ENCODE measurements at regions not wholly inside any gene's neighbourhood (a gene's known extent, or its start where the extent isn't known, plus 50 kb on each side); places are given as distances from the start of the nearest gene placed in this dataset.

DNA sequence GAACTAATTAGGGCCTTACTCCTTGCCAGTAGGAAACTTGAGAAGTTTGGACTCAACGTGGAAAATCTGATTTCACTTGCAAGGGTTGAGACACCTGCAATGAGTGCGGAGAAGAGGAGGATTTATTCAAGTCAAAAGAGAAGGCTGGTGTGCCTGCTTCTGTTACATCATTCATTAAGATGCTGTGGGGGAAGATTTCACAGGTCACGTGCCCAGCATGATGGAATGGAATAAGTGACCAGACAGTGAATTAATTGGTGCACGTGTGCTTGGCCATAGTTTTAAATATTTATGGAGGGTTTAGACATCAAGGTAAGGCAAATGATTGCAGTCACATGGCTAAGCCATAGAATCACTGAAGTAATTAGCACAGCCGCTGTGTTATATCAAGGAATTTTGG, 155.0 kb downstream of the C7orf25 start:
- H3K36me3 ChIP-seq (ENCODE audit: control insufficient read depth, insufficient read depth, low read length): no peaks in the 10 kb centered on the region
- no peaks in the 10 kb centered on the region for H3K27me3 ChIP-seq (ENCODE audit: control insufficient read depth, insufficient read depth, low read length)
- H3K9ac ChIP-seq (ENCODE audit: low read depth, low read length): no peak overlapping the region
- no peaks in the 10 kb centered on the region for H3K9me3 ChIP-seq (ENCODE audit: control insufficient read depth, insufficient read depth, low read length)
- H3K4me3 ChIP-seq (ENCODE audit: low read depth, low read length): no peak overlapping the region
- H3K4me1 ChIP-seq (ENCODE audit: control insufficient read depth, insufficient read depth, low read length): peaks cover 4% of the 10 kb centered on the region

DNA sequence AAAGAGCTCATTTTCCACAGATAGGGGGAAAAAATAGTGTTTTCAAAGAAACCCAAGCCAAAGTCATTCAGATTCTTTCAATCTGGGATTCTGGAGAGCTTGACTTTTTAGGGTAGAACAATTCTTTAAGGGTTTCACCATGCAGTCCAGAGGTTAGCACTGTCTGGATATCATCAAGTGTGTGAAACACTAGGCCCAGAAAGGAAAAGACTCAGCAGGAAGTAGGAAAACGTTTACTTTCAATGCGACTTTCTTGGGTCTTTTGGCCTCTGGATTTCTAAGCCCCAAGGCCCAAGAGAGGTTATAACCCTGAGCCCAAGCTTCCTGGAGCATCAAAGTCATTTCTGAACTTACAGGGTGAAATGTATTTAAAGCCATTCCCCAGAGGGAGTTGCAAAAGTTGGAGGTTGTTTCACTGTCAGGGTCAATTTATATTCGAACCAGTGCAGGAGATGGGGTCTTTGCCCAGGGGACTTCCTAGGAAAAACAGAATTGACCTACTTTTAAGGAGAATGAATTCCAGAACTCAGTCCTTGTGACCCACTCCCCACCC, 158.0 kb downstream of the C7orf25 start:
- Histone ChIP-seq H3K36me3 (ENCODE audit: control insufficient read depth, insufficient read depth, low read length) (no peaks in the 10 kb centered on the region), H3K9me3 (ENCODE audit: control insufficient read depth, insufficient read depth, low read length) (no peaks in the 10 kb centered on the region), H3K9ac (ENCODE audit: low read depth, low read length) (no peak overlapping the region), H3K27me3 (ENCODE audit: control insufficient read depth, insufficient read depth, low read length) (no peaks in the 10 kb centered on the region), H3K4me3 (ENCODE audit: low read depth, low read length) (no peak overlapping the region), H3K4me1 (ENCODE audit: control insufficient read depth, insufficient read depth, low read length) (peaks cover 4% of the 10 kb centered on the region)

DNA sequence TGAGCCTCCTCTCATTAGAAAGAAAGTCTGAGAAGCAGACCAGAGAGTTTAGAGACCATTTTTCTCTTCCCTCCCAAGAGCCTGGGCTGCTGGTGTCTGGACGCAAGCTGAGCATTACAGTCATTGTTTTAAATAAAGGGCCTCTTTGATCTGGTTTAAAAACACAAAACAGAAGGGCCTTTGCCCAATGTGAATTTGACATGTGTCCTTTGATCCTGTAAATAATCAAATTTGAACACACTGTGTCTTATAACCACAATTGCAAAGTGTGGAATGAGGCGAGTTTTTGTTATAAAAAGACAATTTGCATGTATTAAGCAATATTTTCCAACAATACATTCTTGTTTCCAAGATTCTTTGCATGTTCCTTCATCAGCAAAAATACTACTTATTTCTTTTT, 158.5 kb downstream of the C7orf25 start:
- Histone ChIP-seq H3K9me3 (ENCODE audit: control insufficient read depth, insufficient read depth, low read length) (no peaks in the 10 kb centered on the region), H3K4me3 (ENCODE audit: low read depth, low read length) (no peak overlapping the region), H3K36me3 (ENCODE audit: control insufficient read depth, insufficient read depth, low read length) (no peaks in the 10 kb centered on the region), H3K9ac (ENCODE audit: low read depth, low read length) (no peak overlapping the region), H3K4me1 (ENCODE audit: control insufficient read depth, insufficient read depth, low read length) (peaks cover 4% of the 10 kb centered on the region), H3K27me3 (ENCODE audit: control insufficient read depth, insufficient read depth, low read length) (no peaks in the 10 kb centered on the region)

DNA sequence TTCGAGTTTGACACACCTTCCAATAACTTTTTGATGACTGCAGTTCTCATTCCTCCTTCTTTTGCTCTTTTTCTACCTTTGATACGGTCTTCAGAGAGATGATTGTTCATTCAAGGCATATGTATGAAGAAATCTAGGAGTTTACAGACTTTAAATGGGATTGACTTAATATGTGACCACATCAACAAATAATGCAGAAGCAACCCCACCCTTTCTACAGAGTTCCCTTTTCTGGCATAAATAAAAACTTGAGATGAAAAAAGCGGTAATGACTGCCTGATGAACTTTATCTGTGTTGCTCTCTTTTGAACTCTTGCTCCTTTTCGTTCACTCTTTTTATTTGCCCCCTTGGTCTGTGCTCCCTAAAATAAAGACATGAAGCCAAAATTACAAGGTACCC, 161.7 kb downstream of the C7orf25 start:
- Histone ChIP-seq H3K36me3 (ENCODE audit: control insufficient read depth, insufficient read depth, low read length) (no peaks in the 10 kb centered on the region), H3K4me1 (ENCODE audit: control insufficient read depth, insufficient read depth, low read length) (peaks cover 4% of the 10 kb centered on the region), H3K27me3 (ENCODE audit: control insufficient read depth, insufficient read depth, low read length) (no peaks in the 10 kb centered on the region), H3K9ac (ENCODE audit: low read depth, low read length) (no peak overlapping the region), H3K4me3 (ENCODE audit: low read depth, low read length) (no peak overlapping the region), H3K9me3 (ENCODE audit: control insufficient read depth, insufficient read depth, low read length) (no peaks in the 10 kb centered on the region)

DNA sequence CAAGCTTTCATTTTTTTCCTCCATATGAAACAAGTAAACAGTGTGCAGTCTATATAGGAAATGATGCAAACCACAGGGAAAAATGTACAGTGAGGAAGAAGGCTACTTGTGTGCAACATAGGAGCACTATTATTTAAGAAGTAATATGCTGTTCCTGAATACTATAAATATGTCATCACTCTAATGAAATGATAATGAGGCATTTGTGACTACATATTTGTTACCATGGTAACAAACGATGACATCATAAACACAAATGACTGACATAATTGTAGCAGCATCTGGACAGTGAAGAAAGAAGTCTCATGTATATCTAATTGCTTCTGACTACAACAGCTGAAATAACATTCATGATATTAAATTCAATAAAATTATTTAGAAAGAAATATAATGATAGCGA, 164.8 kb downstream of the C7orf25 start:
- Histone ChIP-seq H3K4me1 (ENCODE audit: control insufficient read depth, insufficient read depth, low read length) (no peaks in the 10 kb centered on the region), H3K9me3 (ENCODE audit: control insufficient read depth, insufficient read depth, low read length) (no peaks in the 10 kb centered on the region), H3K27me3 (ENCODE audit: control insufficient read depth, insufficient read depth, low read length) (no peaks in the 10 kb centered on the region), H3K4me3 (ENCODE audit: low read depth, low read length) (no peak overlapping the region), H3K9ac (ENCODE audit: low read depth, low read length) (no peak overlapping the region), H3K36me3 (ENCODE audit: control insufficient read depth, insufficient read depth, low read length) (no peaks in the 10 kb centered on the region)

DNA sequence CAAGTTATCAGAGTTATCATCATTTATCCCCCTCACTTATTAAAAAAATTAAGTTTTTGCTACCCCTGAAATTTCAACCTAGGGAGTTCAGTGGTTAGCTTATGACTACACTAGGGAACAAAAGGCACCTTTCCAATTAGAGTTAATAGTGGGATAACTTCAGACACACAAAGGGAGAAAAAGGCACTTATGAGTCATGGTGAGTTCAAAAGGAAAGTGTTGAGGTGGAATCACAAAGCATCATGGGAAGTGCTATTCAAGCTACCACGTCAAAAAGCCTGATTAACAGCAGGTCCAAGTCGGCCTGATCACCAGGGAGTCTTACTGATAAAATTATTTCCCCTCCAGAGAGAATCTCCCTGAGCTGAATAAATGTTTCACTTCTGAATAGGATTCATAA, 165.7 kb downstream of the C7orf25 start:
- Histone ChIP-seq H3K4me1 (ENCODE audit: control insufficient read depth, insufficient read depth, low read length) (no peaks in the 10 kb centered on the region), H3K27me3 (ENCODE audit: control insufficient read depth, insufficient read depth, low read length) (no peaks in the 10 kb centered on the region), H3K4me3 (ENCODE audit: low read depth, low read length) (no peak overlapping the region), H3K36me3 (ENCODE audit: control insufficient read depth, insufficient read depth, low read length) (no peaks in the 10 kb centered on the region), H3K9me3 (ENCODE audit: control insufficient read depth, insufficient read depth, low read length) (no peaks in the 10 kb centered on the region), H3K9ac (ENCODE audit: low read depth, low read length) (no peak overlapping the region)

DNA sequence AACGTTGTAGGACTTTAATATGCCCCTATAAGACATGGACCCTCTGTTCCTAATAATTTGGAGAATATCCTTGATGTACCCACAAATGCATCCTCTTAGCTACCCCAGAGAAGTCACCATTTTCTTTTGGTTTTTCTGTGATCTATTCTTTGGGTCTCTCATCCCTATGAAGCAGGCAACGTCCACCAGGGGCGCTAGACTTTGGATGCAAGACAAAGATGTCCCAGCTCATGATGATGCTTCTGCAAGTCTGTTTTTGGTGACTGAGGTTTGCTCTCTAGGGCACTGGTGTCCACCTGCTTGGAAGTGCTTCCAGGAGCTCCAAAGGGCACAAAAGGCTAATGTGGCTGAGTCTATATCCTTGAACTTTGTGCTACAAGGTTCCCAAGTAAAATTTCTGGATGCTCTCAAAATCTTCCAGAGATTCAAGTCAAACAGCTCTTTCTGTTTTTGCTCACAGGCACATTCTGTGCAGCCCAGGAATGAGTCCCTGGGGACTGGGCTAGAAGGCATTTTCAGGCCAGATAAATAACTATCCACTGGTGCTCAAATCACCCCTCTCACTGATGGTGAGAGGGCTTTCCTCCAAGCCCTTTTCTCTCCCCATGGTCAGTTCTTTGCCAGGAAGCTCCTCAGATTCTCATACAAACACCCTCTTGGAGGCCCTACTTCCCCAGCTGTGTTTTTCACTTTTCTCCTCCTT, 166.4 kb downstream of the C7orf25 start:
- Histone ChIP-seq H3K36me3 (ENCODE audit: control insufficient read depth, insufficient read depth, low read length) (no peaks in the 10 kb centered on the region), H3K4me1 (ENCODE audit: control insufficient read depth, insufficient read depth, low read length) (no peaks in the 10 kb centered on the region), H3K4me3 (ENCODE audit: low read depth, low read length) (no peak overlapping the region), H3K9ac (ENCODE audit: low read depth, low read length) (no peak overlapping the region), H3K27me3 (ENCODE audit: control insufficient read depth, insufficient read depth, low read length) (no peaks in the 10 kb centered on the region), H3K9me3 (ENCODE audit: control insufficient read depth, insufficient read depth, low read length) (no peaks in the 10 kb centered on the region)

DNA sequence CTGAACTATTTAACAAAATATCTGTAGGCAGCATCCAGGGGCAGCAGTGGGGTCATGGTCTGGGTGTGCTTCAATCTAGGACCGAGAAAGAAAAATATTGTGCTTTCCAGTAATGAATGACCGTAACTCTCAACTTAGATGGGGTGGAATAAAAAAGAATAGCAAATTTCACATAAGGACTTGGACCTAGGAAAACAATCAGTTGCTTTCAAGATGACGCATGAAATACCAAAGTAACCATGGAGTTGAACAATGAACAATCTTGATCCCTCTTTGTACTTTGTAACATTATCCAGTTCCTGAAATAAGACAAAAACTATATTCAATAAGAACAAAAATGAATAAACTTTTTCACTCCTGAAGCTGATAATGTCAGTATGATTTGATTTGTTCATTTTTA, 167.1 kb downstream of the C7orf25 start:
- Histone ChIP-seq H3K36me3 (ENCODE audit: control insufficient read depth, insufficient read depth, low read length) (no peaks in the 10 kb centered on the region), H3K4me3 (ENCODE audit: low read depth, low read length) (no peak overlapping the region), H3K9ac (ENCODE audit: low read depth, low read length) (no peak overlapping the region), H3K4me1 (ENCODE audit: control insufficient read depth, insufficient read depth, low read length) (no peaks in the 10 kb centered on the region), H3K27me3 (ENCODE audit: control insufficient read depth, insufficient read depth, low read length) (no peaks in the 10 kb centered on the region), H3K9me3 (ENCODE audit: control insufficient read depth, insufficient read depth, low read length) (no peaks in the 10 kb centered on the region)

DNA sequence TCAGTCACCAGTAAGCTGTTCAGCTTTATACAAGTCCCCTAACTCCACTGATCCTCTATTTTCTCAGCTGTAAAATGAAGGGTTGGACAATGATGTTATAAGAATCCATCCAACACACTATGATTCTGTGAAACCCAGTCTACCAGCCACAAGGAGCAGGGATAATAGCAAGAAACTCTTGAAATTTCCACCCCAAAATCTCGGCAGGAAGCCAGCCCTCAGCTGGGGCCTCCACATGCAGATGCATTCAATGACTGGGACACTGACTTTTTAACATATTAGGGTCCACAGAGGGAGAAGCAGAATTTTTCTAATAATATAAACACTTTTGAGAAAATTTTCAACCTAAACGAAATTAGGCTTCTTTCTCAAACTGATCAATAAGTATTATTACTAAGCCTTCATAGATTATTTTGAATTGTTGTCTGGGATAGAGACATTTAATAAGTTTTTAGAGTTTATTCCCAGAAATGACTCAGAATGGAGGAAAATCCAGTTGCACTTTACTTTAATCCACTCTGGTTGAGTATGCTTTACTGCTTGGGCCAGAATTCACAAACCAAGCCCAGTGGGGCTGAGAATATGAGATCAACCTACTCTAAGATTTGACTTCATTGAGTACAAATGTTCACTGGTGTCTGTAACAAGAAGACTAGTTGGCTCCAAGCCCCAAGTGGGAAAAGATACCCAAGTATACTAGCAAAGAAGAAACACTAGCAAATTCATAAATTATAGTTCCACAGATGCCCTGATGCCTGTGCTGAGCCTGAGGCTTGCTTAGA, 168.6 kb downstream of the C7orf25 start:
- H3K4me1 ChIP-seq (ENCODE audit: control insufficient read depth, insufficient read depth, low read length): no peaks in the 10 kb centered on the region
- H3K27me3 ChIP-seq (ENCODE audit: control insufficient read depth, insufficient read depth, low read length): no peaks in the 10 kb centered on the region
- H3K9me3 ChIP-seq (ENCODE audit: control insufficient read depth, insufficient read depth, low read length): no peaks in the 10 kb centered on the region
- no peaks in the 10 kb centered on the region for H3K36me3 ChIP-seq (ENCODE audit: control insufficient read depth, insufficient read depth, low read length)
- H3K9ac ChIP-seq (ENCODE audit: low read depth, low read length): no peak overlapping the region
- H3K4me3 ChIP-seq (ENCODE audit: low read depth, low read length): no peak overlapping the region

DNA sequence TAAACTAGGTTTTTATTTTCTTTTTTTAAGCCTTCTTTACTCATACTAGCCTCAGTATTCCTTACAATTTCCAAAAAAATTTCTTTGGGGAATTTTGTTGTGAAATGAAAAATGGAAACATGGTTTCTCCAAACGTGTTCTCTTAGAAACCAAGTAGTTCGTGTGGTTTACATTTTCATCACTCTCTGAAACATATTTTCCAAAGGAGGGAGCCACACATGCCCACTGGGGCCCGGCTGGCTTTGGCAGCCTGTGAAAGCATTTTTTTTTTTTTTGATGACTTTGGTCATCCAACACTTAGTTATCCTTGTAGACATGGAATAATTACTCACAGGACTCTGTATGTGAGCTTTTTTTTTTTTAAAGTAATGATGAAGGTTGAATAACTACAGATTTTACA, 169.6 kb downstream of the C7orf25 start:
- H3K9ac ChIP-seq (ENCODE audit: low read depth, low read length): no peak overlapping the region
- no peaks in the 10 kb centered on the region for H3K9me3 ChIP-seq (ENCODE audit: control insufficient read depth, insufficient read depth, low read length)
- H3K4me1 ChIP-seq (ENCODE audit: control insufficient read depth, insufficient read depth, low read length): no peaks in the 10 kb centered on the region
- H3K36me3 ChIP-seq (ENCODE audit: control insufficient read depth, insufficient read depth, low read length): no peaks in the 10 kb centered on the region
- no peaks in the 10 kb centered on the region for H3K27me3 ChIP-seq (ENCODE audit: control insufficient read depth, insufficient read depth, low read length)
- no peak overlapping the region for H3K4me3 ChIP-seq (ENCODE audit: low read depth, low read length)

DNA sequence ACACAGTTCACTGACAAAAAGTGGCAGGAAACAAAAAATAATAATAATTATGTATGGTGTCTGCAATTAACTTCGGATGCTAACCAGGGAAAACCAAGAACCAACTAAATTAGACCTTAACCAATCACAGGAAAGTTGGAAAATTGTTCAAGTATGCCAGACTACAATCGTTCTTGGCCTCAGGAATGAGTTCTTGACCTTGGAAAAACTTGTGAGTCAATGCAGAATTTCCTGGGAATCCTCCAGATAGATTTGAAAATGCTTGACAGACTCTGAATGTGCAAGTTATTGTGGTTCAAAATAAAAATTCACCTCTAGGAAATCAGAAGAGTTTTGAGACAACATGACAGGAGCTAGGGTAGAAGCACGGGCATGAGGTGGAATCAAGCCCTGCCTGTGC, 171.5 kb downstream of the C7orf25 start:
- Histone ChIP-seq H3K9me3 (ENCODE audit: control insufficient read depth, insufficient read depth, low read length) (no peaks in the 10 kb centered on the region), H3K4me3 (ENCODE audit: low read depth, low read length) (no peak overlapping the region), H3K27me3 (ENCODE audit: control insufficient read depth, insufficient read depth, low read length) (no peaks in the 10 kb centered on the region), H3K36me3 (ENCODE audit: control insufficient read depth, insufficient read depth, low read length) (no peaks in the 10 kb centered on the region), H3K9ac (ENCODE audit: low read depth, low read length) (no peak overlapping the region), H3K4me1 (ENCODE audit: control insufficient read depth, insufficient read depth, low read length) (no peaks in the 10 kb centered on the region)

DNA sequence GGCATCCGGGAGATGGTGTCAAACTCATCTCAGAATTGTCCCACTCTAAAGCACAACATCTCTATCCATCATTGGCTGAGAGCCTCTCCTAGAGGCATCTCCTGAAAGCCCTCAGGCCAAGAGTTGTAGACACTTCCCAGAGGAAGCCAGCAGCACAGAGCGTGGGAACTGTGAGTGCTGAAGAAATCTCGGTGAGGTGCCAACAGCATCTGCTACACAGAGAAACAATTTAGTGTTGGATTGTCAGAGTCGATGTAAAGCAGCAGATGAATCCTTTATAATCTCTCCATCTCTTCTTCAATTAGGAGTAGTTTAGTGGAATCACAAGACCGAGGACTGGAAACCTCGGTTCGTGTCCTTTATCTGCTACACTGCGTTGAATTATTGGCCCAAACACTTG, 172.2 kb downstream of the C7orf25 start:
- no peak overlapping the region for H3K4me3 ChIP-seq (ENCODE audit: low read depth, low read length)
- no peak overlapping the region for H3K9ac ChIP-seq (ENCODE audit: low read depth, low read length)

More for the DNA sequence above, 172.2 kb downstream of the C7orf25 start:
- Histone ChIP-seq H3K36me3 (ENCODE audit: control insufficient read depth, insufficient read depth, low read length) (no peaks in the 10 kb centered on the region), H3K27me3 (ENCODE audit: control insufficient read depth, insufficient read depth, low read length) (no peaks in the 10 kb centered on the region), H3K4me1 (ENCODE audit: control insufficient read depth, insufficient read depth, low read length) (no peaks in the 10 kb centered on the region), H3K9me3 (ENCODE audit: control insufficient read depth, insufficient read depth, low read length) (no peaks in the 10 kb centered on the region)
